PFSK-1 (cell line): ENCODE measurements at regions not wholly inside any gene's neighbourhood (a gene's known extent, or its start where the extent isn't known, plus 50 kb on each side); places are given as distances from the start of the nearest gene placed in this dataset.

Experiments used
- POLR2AphosphoS5 ChIP-seq: IDR thresholded peaks from 2 replicates; pipeline ENCODE4 v1.6.1; 2012; ENCODE audit warnings: low read depth, mild to moderate bottlenecking, control low read depth, low read length, moderate library complexity
- SIN3A ChIP-seq: IDR thresholded peaks from 2 replicates; pipeline ENCODE4 v1.6.1; 2012; ENCODE audit warnings: mild to moderate bottlenecking, low read length, moderate library complexity, borderline replicate concordance; ENCODE audit not compliant: insufficient read depth
- TAF1 ChIP-seq: IDR thresholded peaks from 2 replicates; pipeline ENCODE4 v1.6.1; 2012; ENCODE audit warnings: low read length, control low read depth, borderline replicate concordance; ENCODE audit not compliant: insufficient read depth

GRCh38 chr10:65528986-65529385 is 1396.8 kb upstream of the LRRTM3 start:
- TF ChIP-seq TAF1 (no peak), POLR2AphosphoS5 (no peak), SIN3A (no peak)
